HG02678 (cell line): ENCODE measurements at regions not wholly inside any gene's neighbourhood (a gene's known extent, or its start where the extent isn't known, plus 50 kb on each side); places are given as distances from the start of the nearest gene placed in this dataset.

Experiments used
- ATAC-seq: cut with Tn5 transposase; IDR thresholded peaks from one replicate; pipeline ENCODE4 v1.9.1; 2021; ENCODE audit warnings: mild to moderate bottlenecking, moderate library complexity; ENCODE audit not compliant: unreplicated experiment

DNA sequence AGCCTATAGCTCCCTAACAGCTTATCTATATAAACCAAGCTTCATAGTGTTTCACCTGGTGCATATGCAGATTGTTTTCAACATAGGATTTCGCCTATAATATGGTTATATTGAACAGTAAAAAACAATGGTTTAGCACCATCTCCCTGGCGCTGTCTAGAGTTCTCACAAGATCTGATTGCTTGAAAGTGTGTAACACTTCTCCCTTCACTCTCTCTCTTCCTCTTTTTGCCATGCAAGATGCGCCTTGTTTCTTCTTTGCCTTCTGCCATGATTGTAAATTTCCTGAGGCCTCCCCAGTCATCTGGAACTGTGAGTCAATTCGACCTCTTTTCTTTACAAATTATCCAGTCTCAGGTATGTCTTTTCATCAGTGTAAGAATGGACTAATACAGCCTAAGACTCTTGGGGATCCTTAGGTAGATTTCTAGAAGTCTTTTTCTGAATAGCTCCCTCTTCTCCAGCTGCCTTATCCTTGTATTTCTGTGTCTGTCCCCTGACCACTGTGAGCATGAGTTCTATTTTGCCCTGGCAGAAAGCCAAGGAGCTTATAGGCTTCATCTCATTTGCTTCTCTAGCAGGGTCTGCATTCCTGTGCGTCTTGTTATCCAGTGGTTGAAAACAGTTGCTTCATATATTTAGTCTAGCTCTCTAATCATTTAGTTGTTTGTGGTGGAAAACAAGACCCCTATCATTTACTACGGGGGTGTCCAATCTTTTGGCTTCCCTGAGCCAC, 401.6 kb downstream of the GPD2 start:
- no peak for ATAC-seq

DNA sequence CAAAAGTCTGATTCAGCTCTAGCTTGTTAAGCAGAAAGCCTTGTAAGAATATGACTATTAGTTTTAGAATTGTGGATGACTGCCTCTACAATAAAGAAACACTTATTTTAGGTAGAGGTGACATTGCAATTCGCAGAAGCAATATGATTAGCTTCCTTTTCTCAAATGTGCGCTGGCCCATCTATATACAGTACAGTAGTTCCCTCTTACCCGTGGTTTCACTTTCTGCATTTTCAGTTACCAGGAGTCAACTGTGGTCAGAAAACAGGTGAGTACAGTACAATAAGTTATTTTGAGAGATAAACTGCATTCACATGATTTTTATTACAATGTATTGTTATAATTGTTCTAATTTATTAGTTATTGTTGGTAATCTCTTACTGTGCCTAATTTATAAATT, 405.1 kb downstream of the GPD2 start:
- no peak for ATAC-seq

DNA sequence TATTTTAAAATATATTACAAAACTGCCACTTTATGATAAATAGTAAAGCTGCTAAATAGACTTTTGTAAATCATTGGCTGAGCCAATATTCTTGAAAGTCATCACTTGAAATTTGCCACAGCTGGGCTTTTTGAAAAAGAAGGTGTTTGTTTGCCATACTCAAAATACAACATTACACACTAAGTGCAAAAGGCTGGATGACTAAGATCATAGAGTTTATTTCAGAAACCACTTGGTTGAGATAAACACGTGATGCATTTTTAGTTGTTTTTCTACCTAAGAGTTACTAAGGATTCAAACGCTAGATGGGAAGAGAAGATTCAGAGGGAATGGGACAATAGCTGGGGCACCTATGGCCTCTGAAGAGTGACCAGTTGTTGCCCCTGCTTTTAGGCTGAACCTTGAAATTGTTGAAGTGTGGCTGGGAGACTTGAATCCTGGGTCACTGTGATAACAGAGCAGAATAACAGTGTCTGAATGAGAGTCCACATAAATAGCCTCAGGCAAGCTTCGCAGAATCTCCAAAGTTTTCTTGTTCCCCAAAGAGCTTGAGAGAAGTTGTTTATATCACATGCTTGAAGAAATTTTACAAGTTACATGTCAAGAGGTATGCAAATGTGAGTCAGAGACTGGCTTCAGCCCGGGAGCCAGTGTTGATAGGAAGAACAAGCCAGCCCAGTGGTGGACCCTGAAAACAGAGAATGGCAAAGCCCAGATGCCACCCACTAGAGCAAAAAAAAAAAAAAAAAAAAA, 409.8 kb downstream of the GPD2 start:
- no peak for ATAC-seq

DNA sequence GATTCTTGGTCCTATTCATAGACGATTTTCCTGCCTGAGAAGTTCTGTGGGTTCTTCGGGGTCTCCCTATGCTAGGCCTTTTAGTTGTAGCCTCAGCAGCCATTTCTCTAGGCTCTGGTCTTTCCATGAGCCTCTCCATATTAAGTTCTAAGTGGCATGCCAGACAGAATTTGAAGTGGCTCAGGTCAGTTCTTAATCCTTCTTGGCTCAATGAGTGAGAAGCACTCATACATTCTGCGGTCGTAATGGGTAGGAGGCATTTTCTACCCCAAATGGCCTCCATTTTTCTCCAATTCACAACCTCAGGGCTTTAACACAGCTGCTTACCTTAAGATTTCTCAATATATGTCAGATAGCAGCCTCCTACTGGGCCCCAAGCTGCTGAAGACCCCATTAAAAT, 405.3 kb upstream of the GALNT5 start:
- no peak for ATAC-seq

DNA sequence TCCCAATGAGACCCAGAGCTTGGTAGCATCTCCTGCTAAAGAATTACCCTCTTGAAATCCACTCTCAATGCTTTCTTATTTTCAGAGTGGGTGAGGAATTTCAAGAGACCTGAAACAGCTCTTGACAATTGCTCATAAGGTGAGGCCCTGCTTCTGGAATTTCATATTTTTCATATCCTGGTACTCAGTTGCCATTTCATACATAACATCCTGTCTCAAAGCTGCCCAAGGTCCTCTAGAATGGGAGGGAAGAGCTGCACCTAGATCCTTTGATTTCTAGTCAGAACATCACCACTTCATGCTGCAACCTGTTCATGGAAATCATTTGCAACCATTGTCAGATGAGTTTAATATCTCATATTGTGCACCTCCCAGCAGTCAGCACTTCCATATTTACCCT, 404.8 kb upstream of the GALNT5 start:
- no peak for ATAC-seq

DNA sequence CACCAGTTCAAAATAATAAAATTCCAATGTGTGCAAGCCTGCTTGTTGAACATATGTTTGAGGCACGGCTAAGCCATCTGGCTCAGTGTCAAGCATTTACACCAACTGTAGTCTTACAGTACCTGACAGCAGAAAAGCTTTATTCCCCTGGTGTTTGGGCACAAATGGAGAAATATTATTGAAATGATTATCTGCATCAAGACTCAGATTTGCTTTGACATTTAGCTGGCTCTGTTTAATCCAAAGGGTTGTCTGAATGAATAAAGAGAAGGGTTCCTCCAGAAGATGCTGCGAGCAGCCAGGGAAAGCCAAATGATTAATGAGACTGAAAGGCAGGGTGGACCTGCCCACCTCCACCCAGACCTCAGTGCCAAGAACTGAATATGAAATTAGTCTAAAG, 393.2 kb upstream of the GALNT5 start:
- no peak for ATAC-seq

DNA sequence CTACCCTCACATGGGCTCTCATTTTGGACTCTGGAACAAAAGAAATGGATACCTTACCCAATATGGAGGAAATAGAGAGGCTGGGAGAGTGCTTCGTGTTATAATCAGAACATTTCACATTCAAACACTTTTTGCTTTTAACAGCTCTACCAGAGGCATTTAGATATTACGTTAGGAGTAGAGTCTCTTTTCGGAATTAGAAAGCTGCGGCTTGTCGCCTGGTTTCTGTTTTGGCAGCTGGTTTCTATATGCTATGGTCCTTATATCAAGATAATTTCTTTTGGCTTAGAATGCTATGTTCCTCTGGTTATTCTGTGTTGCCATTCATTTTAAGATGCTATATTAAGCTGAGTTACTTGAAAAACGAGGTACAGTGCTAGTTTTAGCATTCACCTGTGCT, 392.8 kb upstream of the GALNT5 start:
- ATAC-seq, result no peak

DNA sequence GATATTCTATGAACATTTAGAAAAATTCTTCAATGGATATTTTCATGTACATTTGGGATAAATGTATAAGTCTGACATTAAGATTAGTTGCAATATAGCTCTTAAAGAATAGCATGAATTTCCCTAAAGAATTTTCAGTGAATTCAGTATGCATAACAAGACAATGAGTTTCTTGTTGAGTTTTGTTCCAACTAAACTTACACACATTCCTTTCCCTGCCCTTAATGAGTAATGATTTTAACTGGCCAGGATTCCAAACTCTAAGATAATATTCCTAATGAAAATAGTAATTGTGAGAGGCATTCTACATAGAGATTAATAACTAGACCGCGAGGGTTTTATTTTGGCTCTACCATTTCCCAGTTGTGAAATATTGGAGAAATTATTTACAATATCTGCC, 390.3 kb upstream of the GALNT5 start:
- ATAC-seq, result no peak

DNA sequence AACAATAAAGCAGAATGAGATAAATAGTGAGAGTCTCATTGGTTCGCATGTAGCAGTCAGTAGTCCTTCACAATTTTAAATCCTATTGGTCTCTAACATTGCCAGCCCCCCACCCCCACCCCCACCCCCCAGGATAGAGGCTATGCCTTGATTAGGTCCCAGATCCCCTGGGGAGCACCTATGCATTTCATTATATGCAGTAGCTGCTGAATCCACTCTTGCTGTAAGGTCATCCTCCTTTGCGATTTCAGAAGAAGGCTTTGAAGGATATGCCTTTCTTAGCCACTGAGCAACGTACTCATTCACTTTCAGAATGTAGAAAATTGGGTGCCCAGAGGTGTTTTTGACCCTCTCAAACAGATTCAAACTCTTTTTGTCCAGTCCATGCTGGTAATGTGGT, 382.8 kb upstream of the GALNT5 start:
- no peak for ATAC-seq

DNA sequence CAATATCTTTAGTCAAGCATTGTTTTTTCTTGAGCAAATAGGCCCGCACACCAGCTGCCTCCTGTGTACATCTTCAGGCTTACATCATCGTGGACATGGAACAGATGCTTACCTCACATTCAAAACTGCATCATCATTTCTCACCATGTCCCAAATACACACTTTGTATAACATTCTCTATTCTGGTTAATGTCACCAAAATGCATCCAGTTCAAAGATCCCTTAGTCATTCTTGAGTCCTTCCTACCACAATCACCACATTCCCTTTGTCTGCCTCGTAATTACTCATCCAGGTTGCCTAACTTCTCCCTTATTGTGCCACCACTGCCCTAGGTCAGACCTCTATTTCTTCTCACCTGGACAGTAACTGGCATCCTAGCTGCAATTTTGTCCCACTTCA, 373.7 kb upstream of the GALNT5 start:
- ATAC-seq, result no peak

DNA sequence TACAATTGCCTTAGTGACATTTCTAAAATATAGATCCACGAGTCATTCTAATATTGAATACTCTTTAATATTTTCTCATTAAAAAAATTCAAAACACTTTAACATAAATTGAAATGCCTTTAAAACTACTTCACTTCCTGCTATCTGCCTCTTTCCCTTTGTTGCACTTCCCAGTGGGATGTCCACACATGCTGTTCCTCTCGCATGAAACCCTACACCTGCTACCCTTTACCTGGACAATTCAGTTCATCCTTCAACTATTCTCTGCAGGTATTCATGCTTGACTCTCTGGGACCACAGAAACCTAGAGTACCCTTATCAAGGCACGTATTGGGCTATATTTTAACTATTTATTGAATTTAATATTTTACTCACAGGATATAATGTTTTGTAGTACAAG, 373.3 kb upstream of the GALNT5 start:
- no peak for ATAC-seq

DNA sequence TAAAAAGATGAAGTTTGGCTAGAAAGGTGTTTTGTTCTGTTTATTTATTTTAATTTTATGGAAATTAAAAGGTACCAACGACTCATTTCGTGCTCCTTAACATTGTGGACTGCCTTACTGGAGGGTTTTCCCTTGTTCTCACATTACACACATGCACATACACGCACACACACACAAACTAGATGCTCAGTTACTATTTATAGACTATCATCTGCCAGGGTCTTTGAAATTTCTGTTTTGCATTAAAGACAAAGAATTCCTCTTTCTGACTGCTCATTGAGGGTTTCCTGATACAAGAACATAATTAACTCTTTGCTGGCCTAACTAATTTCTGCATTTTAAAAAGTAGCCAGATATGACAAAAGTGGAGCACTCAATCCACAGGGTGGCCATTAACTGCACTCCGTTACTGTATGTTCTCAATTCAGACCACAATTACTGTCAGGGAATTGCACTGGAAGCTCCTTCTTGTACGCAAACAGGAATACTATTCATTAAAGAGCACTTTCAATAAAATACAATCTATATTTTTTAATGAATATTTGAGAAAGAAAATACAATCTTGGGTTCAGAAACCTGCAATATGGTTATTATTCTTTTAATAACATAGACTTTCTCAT, 366.9 kb upstream of the GALNT5 start:
- no peak for ATAC-seq

DNA sequence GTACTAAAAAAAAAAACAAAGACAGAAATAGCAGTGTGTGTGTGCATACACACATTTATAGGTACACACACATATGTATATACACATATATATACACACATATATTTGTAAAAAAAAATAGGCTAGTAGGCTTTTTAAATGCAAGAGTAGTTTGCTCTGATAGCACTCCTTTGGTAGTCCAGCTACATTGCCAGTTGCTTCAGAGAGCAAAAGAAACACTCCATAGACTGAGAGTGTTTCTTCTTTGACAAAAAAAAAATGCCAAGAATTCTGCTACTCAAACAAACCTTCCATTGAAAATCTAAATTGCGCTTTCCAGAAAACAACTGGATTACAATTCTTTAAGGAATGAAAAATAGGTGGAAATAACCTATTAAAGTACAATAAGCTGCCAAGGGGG, 365.9 kb upstream of the GALNT5 start:
- no peak for ATAC-seq

DNA sequence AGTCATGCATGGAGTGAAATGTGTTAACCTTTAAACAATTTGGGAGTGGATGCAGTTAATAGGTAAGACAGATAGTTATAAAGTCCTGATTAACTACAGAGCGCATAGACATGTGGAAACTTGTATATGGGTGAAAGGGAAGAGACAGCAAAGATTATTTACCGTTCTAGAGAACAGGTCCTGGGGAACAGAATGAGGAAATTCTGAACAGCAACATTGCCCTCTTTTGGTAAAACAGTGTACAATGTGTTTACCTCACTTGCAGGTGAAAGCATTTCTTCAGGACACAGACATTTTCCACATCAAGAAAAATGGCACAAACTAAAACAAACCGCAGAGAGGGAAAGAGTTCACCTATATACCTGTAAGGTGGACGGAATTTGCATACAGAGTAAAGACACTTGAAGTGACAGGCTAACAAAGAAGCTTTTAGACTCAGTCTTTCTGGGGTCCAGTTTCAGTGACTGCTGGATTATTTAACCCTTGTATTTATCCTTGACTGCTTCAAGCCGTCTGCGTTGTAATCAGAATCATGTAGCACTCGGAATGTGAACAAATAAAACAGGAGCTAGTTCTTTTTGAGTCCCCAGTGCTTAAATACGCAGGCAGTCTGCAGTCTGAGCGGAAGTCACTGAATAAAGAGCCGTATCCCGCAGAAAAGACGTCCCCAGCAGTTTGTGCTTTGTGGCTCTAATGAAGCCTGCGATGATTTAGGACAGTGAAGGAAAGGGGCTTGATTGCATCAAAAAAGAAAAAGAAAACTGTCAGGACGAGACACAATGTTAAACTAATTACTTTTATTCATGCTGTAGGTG, 364.8 kb upstream of the GALNT5 start:
- peak; percentile 45 for ATAC-seq

DNA sequence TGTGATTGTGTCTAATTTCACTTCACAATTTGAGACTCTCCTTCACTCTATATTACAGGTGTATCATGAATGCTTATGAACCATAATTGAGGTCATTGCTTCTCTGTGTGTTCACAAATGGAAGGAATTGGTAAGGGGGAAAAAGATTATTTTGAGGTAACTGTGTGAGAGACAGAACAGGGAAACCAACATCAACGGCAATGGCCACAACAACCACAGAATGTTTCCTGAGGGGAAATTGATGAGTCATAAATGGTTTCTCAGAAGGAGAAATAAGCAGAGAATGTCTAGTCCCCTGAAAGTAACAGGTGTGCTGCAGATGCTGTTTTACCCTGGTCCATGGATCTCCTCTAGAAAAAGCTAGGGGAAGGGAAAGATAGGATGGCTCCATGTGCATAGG, 361.2 kb upstream of the GALNT5 start:
- peak; percentile 95 for ATAC-seq

DNA sequence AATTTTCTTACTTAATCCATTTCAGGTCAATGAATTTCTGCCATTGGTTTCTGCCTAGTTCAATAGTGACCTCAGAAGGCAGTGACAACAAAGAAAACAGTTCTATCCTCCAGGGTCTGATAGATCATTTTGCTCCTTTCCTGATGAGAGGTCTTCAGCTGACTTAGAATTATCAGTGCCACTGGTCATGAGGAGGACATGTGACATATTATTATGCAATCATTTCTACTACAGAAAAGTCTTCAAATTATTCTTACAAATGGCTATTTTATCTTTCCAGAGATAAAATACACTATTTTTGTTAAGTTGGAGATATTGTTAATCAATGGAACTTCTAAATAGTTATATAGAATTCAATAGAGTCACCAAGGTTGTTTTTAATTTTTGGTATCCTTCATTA, 360.0 kb upstream of the GALNT5 start:
- no peak for ATAC-seq

DNA sequence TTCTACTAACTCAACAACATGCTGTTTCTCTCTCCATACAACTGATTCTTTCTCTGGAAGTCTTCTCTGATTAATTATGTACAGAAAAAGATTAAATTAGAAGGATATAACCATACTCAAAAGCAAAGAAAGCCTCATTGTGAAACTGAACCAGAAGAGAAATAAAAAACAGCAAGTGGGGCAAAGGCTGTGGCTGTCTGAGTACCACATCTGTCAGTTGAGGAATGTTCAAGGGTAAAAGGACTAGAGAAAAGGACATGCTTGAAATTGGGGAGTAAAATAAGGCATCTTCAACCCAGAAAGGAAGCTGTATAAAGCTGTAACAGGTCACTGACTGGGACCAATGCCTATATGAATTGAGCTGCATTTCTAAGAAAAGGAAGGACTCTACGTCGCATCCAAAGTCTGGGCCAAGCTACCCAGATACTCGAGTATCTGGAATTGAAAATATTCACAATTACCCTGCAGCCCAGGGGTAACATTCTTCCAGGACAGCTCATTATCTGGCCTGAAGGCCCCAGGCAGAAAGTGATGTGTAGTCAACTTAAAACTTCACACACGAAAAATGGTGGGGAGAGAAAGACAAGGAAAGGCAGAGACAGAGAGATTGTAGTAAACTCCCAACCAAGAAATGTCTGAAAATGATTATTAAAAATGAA, 356.0 kb upstream of the GALNT5 start:
- no peak for ATAC-seq

DNA sequence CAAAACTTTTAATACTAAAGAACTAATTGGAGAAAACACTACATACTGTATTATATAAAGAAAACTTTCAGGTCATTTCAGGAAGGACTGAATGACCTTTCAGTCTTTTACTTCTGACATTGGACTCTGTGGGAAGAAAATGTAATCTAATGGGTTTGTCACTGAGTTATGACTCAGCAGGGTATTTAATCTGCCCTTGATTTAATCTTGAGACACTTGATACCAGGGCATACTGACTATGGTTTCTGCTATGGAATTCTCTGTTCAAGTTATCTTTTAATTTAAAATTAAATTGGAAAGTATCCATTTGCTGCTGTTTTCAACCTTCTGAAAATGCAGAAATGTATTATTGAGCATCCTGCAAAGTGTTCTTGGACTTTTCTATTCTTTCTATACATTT, 354.2 kb upstream of the GALNT5 start:
- ATAC-seq, result no peak

DNA sequence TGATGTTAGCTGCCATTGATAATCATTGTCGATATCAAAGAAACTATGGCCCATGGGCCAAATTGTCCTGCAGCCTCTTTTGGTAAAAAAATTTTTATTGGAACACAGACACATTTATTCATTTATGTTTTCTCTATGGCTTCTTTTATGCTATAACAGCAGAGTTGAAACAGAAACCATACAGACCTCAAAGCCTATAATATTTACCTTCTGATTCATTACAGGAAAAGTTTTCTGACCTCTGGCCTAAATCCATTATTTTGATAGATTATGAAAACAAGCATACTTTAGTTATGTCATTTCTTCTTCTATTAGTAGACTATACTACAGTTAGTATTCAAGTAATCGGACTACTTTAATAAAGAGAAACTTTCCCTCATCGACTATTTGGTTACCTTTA, 349.7 kb upstream of the GALNT5 start:
- ATAC-seq, result peak; percentile 69

DNA sequence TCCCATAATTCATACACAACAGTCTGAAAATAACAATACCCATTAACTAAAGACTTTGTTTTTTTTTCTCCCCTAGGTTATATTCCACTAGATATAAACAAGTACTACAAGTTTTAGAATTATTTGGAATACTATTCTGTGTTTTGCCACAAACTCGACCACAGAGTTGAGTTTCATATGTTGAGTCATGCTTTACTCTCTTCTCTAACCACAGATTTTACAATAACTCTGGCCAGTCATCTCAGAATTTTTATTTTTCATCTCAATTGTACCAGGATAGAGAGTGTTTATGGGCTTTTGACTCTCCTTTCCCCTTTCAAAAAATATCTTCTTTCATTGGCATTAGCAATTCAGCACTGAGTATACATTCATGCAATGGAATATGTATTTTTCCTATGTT, 348.7 kb upstream of the GALNT5 start:
- peak; percentile 68 for ATAC-seq

DNA sequence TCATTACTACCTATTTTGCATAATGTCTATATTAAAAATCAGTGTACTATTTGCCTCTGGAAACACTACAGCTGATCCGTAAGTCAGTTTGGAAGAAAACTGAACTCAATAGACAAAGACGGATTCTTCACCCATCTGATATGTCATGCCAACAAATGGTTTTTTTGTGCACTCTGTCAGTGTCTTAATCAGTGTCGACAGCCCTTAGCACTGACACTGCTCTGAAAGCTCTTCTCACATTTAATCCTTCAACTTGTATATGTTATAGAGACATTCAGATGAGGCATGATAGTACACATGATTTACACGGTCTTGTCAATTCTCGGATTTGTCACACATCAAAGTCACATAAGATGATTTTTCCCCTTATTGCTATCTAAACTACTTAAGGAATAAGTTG, 347.5 kb upstream of the GALNT5 start:
- ATAC-seq, result no peak
